G401 (cell line): ENCODE measurements at regions not wholly inside any gene's neighbourhood (a gene's known extent, or its start where the extent isn't known, plus 50 kb on each side); places are given as distances from the start of the nearest gene placed in this dataset.

Experiments
- DNase-seq: peaks from one replicate; pipeline ENCODE4 v3.0.0-alpha.2; 2015; ENCODE audit warnings: low spot score
- in situ Hi-C: cut with HindIII; loops from 2 replicates; pipeline ENCODE4 v1.10.0; 2016; ENCODE audit warnings: low sequenced_read_pairs, mixed read lengths

DNA sequence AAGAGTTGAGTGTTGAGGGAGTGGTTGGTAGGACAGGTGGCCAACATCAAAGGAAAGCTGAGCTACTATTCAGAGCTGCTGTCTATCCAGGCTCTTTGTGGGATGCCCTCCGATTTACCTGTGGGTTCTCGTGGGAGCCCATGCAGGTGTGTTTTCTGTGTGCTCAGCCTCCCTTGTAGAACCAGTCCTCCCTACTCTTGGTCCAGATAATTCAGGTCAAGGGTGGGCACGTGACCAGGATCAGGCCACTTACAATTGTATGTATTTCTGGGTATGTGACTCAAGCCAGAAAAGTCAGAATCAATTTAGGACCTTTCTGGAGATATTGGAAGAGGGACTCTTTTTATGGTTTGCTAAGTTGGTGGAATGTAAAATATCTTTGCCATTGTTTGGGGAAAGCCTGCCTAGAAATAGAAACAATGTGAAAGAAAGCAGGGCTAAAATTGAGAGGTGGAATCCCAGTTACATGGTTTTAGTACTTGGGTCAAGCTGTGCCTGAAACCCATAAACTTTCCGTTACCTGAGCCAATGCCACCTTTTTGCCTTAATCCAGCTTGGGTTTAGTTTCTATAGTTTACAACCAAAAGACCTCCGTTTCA is 93.2 kb downstream of the PDCL3 start:
- no peak for DNase-seq
- in situ Hi-C loops: no loop called here

DNA sequence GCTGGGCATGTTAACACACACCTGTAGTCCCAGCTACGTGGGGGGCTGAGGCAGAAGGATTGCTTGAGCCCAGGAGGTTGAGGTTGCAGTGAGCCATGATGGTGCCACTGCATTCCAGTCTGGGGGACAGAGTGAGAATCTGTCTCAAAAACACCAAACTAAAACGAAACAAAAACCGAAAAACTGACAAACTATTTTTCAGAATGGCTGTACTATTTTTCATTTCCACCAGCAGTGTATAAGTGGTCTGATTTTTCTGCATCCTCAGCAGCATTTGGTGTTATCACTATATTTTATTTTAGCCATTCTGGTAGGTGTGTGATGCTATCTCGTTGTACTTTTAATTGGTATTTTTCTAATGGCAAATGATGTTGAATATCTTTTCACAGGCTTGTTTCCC is 95.2 kb downstream of the PDCL3 start:
- no peak for DNase-seq
- in situ Hi-C loops: no loop called here

DNA sequence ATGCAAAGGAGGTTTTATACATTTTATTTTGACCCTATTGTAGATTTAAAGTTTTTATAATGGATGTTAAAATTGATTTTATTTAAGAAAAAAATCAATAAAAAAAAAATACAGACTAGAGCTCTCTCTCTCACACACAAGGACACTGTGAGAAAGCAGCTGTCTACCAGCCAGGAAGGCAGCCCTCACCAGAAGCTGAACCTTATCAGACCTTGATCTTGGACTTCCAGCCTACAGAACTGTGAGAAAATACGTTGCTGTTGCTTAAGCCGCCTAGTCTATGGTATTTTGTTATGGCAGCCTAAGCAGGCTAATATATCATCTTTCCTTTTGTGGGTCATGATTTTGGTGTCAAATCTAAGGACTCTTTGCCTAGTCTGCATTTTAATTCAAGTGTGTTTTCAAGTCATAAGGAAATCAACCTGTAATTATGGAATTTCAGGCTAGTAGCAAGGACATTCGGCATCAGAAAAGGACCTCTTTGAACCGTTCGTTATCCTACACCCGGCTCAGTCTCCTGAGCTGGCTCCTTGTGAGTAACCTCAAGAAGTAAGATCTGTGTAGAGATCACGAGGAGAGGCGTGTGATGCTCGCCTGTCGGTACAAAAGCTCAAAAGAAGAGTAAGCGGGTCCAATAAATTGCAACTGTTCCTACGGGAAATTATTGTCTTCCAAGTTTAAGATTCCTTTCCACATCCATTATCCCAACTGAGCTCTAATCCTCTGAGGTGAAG is 98.2 kb downstream of the PDCL3 start:
- DNase-seq: no peak
- in situ Hi-C loops: no loop called here

DNA sequence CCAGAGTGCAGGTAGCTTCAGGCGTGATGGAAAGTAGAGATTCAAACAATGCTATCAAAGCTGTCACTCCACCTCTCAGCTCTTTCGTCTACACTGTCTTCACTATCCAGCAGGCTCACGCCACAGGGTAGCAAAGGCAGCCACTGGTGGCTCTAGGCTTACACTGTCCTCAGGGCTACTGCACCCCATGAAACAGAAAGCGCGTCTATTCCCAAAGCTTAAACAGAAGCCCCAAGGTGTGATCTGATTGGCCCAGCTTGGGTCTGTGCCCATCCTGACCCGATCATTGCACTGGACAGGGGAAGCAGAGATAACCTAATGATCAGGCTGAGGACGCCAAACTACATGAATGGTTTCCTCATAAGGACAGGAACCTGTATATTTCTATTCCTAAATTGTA is 100.1 kb downstream of the PDCL3 start:
- DNase-seq: no peak
- in situ Hi-C loops: no loop called here

DNA sequence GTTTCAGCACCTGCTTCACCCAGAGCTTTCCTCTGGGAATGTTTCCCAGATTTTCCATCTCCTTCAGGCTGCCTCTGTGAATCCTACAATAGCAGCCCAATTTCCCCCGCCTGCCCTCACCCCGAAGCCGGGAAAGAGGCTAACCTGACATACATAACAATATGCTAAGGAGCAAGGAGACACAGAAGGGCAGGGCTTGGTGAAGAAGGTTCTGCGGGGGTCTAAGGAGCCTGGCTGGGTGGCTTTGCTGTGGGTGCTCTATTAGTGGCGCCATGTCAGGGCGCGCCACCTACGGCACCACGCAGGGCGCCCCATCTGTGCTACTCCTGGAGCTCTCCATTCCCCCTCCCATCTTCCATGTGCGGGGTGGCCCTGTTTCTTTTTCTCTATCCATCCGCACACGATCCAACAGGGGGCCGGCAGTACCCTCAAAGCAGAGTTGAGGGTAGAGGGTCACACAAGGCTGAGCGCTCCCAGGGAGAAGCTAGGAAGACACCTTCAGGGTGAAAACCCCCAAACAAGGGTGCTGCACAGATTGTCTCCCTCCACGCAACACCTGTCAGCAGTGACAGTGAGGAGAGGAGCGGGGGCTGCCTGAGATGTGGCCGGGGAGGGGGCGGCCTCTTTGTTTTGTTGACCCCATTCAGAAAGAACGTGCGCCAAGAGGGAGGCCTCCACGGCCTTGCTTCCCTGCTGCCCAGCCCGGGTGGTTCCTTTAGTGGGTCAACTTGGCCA is 101.4 kb downstream of the PDCL3 start:
- no peak for DNase-seq
- in situ Hi-C loops: no loop called here

DNA sequence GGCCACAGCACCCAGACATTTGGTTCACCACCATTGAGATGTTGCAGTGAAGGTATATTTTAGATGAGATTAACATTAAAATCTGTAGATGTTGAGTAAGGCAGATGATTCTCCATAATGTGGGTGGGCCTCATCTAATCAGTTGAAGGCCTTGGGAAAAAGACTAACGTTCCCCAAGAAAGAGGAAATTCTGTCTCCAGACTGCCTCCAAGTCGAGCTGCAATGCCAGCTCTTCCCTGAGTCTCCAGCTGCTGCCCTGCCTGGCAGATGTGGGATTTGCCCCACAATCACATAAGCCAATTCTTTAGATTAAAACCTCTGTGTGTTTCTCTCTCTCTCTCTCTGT is 101.9 kb downstream of the PDCL3 start:
- DNase-seq: no peak
- in situ Hi-C loops: no loop called here

DNA sequence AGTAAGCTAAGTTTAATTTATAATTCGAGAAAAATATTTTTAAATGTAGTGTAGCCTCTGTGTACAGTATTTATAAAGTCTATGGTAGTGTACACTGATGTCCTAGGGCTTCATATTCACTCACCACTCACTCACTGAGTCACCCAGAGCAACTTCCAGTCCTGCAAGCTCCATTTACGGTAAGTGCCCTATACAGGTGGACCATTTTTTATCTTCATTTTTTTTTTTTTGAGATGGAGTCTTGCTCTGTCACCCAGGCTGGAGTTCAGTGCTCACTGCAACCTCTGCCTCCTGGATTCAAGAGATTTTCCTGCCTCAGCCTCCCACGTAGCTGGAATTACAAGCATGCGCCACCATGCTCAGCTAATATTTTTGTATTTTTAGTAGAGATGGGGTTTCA is 104.2 kb downstream of the PDCL3 start:
- in situ Hi-C loops: no loop called here
- no peak for DNase-seq

DNA sequence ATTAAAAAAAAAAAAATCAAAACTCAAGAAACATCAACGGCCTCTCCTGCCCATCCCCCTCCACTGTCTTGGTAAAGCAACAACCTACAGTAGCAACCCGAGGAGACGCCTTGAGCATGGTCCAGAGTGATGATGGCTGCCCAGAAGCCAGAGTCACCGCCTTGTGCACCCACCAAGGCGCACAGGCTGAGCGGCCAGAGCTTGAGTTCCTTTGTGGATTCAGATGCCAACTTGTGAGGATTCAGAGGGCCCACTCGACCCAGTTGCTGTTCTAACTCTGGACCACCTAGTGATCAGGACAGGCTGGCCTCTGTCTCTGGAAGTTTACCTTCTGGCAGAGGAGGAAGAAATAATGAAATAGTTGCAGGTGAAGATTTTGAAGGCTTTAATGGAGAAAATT is 105.0 kb downstream of the PDCL3 start:
- in situ Hi-C loops: no loop called here
- no peak for DNase-seq

DNA sequence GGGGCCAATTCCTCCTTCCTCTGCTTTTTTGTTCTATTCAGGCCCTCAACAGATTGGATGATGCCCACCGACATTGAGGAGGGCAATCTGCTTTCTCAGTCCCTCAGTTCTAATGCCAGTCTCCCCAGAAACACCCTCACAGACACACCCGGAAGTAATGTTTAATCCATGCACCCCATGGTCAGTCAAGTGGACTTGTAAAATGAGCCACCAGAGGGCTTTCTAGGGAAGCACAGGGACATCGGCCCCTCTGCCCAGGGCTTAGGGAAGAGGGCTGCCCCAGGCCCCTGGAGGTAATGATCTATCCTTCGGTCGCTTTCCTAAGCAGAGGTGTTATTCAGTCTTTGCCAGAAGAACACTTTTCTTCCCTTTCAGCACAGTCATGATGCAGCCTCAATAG is 107.4 kb downstream of the PDCL3 start:
- in situ Hi-C loops: no loop called here
- no peak for DNase-seq

DNA sequence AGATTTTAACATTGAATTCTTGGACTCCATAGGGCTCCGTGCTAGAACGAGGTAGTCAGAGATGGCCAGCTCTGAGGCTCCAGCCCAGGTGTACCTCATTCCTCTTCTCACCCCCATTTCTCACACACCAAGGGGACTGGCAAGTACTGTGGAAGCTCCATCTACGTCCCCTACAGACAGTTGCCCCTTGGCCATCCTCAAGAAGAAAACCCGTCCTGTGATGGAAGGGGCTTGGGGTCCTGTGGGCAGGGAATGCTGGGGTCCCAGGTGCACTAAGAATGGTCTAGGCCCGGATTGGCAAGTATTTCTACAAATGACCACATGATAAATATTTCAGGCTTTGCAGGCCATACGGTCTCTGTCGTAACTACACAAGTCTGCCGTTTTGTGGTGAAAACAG is 110.3 kb downstream of the PDCL3 start:
- no peak for DNase-seq
- in situ Hi-C loops: no loop called here

DNA sequence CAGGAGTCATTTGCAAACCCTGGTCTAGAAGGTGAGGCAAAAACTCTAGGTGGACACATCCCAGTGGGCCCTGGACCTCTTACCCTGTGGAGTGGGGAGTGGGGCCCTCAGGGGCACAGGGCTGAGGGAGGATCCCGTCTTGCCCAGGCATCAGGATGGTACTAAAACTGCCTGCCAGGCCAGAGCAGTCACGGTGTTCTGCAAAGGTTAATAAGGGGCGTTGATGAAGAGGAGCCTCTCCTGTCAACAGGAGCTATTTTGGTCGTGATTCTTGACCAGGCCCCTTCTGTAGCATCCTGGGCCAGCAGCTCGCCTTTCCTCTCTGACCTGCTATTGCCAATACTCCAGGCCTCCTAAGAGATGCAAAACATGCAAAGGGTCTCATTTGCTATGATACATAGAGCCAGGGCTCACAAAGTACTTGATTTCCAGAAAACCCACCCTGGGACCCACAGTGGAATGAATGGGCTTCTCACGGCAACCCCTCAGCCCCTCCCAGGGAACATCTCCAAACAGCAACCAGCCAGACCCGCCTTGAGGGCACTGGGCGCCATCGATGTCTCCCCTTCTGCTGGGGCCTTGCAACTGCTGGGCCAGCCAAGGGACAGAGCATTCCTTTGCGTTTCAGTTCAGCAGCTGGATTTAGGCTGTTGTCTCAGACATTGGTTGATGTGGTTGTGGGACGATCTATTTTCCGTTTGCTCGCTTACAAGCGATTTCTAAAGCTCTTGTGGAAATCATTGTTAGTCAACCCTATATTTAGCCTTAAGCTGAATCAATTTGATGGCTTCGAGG is 111.1 kb downstream of the PDCL3 start:
- DNase-seq: no peak
- in situ Hi-C loops: no loop called here

DNA sequence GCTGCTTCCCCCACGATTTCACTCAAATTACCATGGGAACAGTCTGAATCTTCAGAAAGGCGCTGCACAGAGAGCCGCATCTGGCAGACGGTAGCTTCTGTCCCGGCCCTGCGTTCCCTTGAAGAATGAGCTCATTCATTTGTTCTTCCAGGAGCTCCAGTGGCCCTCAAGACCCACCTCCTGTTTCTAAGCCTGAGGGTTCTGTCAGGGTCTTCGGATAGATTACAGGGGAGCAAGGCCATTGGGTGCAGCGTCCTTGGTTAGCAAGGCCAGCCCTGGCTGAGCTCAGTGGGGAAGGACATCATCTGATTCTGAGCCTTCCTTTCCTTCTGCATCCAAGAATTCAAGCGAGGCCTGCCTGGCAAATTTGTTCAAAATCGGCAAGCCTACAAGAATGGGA is 111.9 kb downstream of the PDCL3 start:
- in situ Hi-C loops: no loop called here
- DNase-seq: no peak

DNA sequence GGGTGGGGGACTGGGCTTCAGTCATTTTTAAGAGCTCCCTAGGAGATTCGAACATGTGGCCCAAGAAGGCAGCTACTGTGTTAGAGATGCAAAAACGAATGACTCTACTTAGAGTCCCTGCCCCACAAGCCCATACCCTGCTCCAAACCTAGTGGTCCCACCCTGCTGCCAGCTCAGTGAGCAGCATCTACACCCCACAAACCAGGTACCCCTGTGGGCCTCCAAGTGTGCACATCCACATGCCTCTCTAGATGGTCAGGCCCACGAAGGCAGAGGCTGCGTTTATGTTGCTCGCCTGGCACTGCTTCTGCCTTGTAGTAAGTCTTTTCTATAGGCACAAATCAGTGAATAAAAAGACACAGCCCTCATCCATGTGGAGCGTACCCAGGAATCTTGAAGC is 112.6 kb downstream of the PDCL3 start:
- no peak for DNase-seq
- in situ Hi-C loops: no loop called here

DNA sequence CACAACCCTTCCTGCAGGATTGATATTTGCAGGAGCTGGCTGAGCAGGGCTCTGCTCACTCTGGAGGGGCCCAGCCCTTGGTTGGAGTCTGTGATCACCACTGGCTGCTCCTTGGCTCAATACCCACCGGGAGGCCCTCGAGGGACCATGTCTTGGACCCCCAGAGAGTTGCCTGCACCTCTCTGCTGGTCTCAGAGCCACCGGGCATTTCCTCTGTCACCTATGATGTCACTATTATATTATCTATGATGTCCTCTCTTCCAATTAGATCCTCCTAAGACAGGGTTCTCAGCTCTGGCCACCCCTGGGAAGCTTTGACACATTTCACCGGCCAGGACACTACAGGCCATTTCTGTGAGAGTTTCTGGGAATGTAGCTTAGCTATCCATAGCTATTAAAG is 113.1 kb downstream of the PDCL3 start:
- in situ Hi-C loops: no loop called here
- DNase-seq: no peak

DNA sequence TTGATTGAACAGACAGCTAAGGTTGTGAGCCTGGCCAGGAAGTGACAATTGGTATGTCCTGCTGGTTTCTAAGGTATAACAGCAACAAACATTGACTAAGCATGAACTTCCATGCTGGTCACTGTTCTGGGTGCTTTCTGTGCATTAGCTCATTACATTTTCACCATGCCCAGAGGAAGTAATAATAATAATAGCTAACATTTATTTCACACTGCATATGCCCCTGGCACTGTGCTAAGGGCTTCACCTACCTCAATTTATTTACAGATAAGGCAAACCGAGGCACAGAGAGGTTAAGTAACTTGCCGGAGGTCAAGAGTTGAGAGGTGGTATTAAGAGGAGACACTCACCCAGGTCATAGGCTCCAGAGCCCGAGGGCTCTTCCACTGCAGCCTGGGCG is 113.6 kb downstream of the PDCL3 start:
- in situ Hi-C loops: no loop called here
- no peak for DNase-seq

DNA sequence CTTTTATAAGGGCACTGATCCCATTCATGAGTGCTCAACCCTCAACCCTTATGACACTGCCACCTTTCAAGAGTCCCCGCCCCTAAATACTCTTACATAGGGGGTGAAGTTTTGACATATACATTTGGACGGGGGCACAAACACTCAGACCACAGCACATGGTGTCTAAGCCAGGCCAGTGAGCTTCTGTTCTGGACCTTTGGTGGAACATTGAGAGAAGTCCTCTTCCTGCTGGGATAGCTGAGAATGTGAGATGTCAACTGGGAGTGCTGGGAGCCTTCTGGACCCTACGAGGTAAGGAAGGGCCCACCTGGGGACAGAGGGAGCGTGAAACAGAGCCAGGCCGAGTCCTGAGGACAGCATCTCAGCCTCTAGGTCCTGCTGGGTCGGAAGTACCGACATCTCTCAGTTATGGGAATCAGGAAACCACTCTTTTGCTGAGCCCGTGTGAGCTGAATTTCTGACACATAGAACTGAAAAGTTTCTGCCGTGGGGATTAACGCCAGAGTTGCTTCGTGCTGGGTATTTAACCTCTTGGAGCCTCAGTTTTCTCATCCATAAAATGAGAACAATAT is 114.9 kb downstream of the PDCL3 start:
- in situ Hi-C loops: no loop called here
- no peak for DNase-seq

DNA sequence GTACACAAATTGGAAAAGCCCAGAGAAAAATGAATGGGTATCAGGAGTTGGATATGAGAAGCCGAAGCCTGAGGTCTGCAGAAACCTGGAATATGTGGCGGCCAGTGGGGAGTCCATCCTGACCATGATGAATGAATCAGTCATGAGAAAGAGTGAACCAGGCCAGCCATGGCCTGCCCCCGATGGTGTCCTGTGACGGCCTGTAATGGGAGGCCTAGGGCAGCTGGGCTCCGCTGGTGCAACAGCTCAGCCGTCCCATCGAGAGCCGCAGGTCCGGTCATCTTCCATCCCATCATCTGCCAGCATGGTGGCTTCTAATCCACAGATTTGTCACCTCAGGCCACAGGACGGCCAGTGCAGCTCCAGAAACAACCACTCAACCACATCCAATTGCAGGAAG is 116.4 kb downstream of the PDCL3 start:
- in situ Hi-C loops: no loop called here
- no peak for DNase-seq

DNA sequence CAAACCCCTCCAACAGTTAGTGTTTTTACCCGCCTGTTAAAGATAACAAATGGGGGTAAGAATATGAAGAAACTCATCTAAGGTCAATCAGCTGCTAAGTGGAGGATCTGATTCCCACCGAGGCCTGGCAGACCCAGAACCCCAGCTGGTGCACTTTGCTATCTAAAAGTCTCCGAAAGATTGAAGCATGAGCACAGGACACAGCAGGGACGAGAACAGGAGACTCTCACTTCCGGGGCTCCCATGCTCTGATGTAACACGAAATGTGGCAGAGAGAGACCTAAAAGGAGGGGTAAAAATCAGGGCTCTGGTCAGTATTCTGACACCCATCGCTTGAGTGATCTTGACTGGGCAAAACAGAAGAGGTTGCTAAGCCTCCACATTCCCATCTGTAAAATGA is 119.7 kb downstream of the PDCL3 start:
- no peak for DNase-seq
- in situ Hi-C loops: no loop called here

DNA sequence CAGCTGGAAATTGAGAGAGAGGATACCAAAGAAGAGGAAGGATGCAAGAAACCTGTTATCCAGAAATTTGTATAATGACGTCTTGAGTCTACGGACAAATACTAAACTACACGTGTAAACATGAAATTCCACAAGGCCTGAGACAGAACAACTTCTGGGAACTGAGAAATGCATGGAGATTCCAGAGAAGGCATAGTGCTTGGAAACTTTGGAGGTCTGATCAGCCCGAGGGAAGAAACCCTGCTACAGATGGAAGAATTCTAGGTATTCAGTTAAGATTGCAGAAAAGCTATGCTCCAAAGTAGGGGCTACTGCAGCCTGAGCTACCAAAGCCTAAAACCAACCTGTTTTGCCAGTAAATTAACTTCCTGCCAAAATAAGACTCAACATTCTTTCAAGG is 120.4 kb downstream of the PDCL3 start:
- no peak for DNase-seq
- in situ Hi-C loops: no loop called here

DNA sequence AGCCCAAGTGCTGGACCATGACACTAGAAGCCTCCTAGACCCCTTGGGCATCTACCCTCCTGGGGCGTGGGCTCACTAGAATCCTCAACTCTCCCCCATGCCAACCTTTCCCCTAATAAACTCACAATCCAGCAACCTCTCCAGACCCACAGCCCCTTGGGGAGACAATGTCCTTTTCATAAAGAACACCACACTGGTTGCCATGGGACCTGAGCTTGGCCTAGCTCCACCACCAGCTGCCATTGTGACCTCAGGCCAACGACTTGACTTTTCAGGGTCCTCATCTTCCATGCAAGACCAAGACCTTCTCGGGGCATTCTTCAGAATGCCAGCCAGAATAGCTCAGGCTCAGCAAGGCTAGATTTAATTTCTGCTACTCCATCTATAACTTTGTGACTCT is 128.1 kb upstream of the NPAS2 start:
- DNase-seq: no peak
- in situ Hi-C loops: no loop called here
